Neutrophil (primary cell): ENCODE measurements at regions not wholly inside any gene's neighbourhood (a gene's known extent, or its start where the extent isn't known, plus 50 kb on each side); places are given as distances from the start of the nearest gene placed in this dataset.

ENCODE experiments used
- H3K27ac ChIP-seq: fragments of 200-600 bp; sonication (generic); 2 replicates; pipeline ENCODE4 v1.5.1; 2016; ENCODE audit warnings: mild to moderate bottlenecking, moderate library complexity
- H3K27me3 ChIP-seq: fragments of 200-600 bp; sonication (generic); 2 replicates; pipeline ENCODE4 v1.6.0; 2016; ENCODE audit warnings: mild to moderate bottlenecking
- H3K36me3 ChIP-seq: fragments of 200-600 bp; sonication (generic); 2 replicates; pipeline ENCODE4 v1.5.1; 2017
- H3K4me1 ChIP-seq, 2 experiments: fragments of 200-600 bp in 1 of 2; sonication (generic) in 1 of 2; 1 replicate in 1 of 2; 2 replicates in 1 of 2; pipeline versions ENCODE4 v1.5.1 to v1.6.1; 2013 to 2016; ENCODE audit warnings: low read depth in 1 of 2, low read length in 1 of 2, mild to moderate bottlenecking in 1 of 2, moderate library complexity in 1 of 2; ENCODE audit not compliant: control insufficient read depth in 1 of 2, insufficient read depth in 1 of 2
- H3K4me3 ChIP-seq, 2 experiments: fragments of 200-600 bp in 1 of 2; sonication (generic) in 1 of 2; 1 replicate in 1 of 2; 2 replicates in 1 of 2; pipeline ENCODE4 v1.5.1; 2013 to 2016; ENCODE audit warnings: low read depth in 1 of 2, low read length in 1 of 2, mild to moderate bottlenecking in 1 of 2, moderate library complexity in 1 of 2
- H3K9me3 ChIP-seq: fragments of 200-600 bp; sonication (generic); 2 replicates; pipeline ENCODE4 v1.5.1; 2016
- TF ChIP-seq, protein P1 (sequence below): fragments of 200-600 bp; sonication (generic); IDR thresholded peaks from 2 replicates; pipeline ENCODE4 v1.5.1; 2016; ENCODE audit warnings: antibody characterized with exemption

DNA sequence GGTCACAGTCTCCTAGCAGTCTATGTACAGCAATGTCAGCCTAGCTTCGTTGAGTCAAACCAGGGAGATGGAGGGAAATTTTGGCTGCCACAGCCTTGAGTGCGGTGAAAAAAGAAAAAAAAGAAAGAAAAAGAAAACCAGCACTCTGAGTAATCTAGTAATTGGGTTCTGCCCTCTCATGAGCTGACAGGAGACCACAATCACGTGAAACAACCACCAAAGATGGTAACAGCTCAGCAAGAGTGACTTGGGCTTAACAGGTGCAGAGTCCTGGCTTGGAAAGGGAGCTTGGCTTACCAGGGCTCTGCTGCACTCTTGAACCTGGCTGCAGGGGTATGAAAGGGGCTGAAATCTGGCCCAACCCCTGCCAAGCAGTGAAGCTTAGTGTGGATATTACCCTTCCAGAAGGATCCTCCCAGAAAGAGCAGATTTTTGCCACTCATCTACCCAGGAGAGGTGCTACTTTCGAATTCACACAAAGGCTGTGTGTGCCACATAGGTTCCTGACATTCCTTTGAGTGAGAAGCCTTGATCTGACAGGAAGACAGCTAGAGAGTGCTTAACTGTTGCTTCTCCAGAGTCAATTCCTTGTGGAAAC lies 350.3 kb downstream of the PTTG2 start:
- H3K4me3 ChIP-seq = no peak overlapping the region

DNA sequence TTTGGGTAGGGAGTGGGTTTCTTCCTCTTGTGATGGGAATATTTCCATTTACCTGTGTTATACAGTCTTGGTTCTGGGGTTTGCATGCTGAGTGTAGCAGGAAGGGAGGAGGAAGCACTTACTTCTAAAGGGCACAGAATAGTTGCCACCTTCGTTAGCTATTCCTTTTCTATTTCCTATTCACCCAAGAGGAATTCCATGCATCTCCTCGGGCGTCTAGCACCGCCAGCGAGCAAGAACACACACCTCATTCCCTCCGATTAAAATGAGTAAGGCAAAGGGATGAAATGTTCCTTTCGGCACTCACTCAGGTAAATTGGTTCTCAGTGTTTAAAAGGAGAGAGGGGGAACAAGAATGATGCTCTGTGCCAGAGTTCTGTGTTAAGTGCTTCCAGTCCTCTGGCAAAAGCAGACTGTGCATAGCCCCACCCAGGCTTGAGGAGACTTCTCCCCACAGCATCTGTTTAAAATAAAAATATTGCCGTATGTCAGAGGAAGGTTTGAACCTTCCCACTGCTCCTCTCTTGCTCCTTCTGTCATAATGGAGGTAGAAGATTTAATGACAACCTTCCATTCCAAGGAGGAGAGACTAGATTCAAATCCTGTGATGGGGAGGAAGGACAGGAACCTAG lies 351.4 kb downstream of the PTTG2 start:
- Histone ChIP-seq H3K36me3 (no peaks in the 10 kb centered on the region), H3K9me3 (no peaks in the 10 kb centered on the region), H3K4me1 (no peaks in the 10 kb centered on the region), H3K27ac (no peak overlapping the region), H3K27me3 (no peaks in the 10 kb centered on the region), H3K4me3 (no peak overlapping the region)
- TF ChIP-seq, protein P1, sequence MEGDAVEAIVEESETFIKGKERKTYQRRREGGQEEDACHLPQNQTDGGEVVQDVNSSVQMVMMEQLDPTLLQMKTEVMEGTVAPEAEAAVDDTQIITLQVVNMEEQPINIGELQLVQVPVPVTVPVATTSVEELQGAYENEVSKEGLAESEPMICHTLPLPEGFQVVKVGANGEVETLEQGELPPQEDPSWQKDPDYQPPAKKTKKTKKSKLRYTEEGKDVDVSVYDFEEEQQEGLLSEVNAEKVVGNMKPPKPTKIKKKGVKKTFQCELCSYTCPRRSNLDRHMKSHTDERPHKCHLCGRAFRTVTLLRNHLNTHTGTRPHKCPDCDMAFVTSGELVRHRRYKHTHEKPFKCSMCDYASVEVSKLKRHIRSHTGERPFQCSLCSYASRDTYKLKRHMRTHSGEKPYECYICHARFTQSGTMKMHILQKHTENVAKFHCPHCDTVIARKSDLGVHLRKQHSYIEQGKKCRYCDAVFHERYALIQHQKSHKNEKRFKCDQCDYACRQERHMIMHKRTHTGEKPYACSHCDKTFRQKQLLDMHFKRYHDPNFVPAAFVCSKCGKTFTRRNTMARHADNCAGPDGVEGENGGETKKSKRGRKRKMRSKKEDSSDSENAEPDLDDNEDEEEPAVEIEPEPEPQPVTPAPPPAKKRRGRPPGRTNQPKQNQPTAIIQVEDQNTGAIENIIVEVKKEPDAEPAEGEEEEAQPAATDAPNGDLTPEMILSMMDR = no peak

More for the DNA sequence above, 350.3 kb downstream of the PTTG2 start:
- Histone ChIP-seq H3K9me3 (no peaks in the 10 kb centered on the region), H3K4me1 (no peaks in the 10 kb centered on the region), H3K27me3 (no peaks in the 10 kb centered on the region), H3K36me3 (no peaks in the 10 kb centered on the region), H3K27ac (no peak overlapping the region)
- TF ChIP-seq, protein P1 = no peak

DNA sequence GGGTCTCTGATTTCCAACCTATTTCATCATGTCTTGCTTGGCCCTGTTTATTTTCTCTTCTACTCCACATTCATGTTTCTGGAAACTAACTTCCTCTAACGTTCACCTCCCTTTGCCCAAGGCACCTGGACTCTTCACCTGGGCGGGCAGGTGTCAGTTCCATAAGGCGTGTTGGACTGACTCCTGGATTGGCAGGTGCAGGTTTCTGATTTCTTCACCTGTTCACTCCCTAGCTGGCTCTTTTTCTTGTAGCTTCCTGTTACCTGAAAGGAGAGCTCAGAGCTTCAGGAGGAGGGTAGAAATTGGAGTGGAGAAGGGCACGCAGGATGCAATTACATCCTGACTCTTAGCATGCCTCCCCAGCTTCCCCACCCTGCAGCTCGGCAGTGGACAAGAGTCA lies 350.8 kb upstream of the KLF3 start:
- TF ChIP-seq, protein P1 = no peak
- H3K4me3 ChIP-seq = no peak overlapping the region
- H3K27ac ChIP-seq = no peak overlapping the region
- no peaks in the 10 kb centered on the region for H3K36me3 ChIP-seq
- H3K9me3 ChIP-seq = no peaks in the 10 kb centered on the region
- H3K4me1 ChIP-seq = peaks cover 2 to 3% of the 10 kb centered on the region in 2 experiments
- H3K27me3 ChIP-seq = no peaks in the 10 kb centered on the region

DNA sequence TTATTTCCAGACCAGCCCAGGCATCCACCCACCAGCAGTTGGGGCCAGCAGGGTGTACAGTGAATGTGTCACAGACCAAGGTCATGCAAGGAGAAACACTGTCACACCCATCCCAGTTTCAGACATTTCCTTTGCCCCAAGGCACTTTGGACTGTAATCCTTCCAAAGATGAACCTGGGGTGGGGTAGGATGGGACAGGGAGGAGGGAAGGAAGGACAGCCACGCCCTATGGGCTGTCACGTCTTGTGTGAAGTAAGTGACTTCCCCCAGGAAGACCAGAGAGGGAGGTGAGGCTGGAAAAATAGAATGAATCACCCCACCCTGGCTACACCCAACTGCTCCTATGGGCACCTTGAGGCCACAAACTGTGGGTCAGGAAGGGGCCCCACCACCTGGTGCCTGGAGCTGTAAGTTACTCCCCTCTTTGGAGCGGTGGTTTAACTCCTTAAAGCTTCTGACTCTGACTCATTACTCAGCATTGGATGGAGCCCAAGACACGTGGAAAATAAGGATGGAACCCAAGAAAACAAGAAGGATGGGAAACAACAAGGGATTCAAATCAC lies 349.9 kb upstream of the KLF3 start:
- Histone ChIP-seq H3K4me1 (peaks cover 11 to 12% of the 10 kb centered on the region in 2 experiments), H3K9me3 (no peaks in the 10 kb centered on the region), H3K4me3 (no peak overlapping the region), H3K36me3 (no peaks in the 10 kb centered on the region), H3K27me3 (no peaks in the 10 kb centered on the region), H3K27ac (no peak overlapping the region)
- TF ChIP-seq, protein P1 = no peak

DNA sequence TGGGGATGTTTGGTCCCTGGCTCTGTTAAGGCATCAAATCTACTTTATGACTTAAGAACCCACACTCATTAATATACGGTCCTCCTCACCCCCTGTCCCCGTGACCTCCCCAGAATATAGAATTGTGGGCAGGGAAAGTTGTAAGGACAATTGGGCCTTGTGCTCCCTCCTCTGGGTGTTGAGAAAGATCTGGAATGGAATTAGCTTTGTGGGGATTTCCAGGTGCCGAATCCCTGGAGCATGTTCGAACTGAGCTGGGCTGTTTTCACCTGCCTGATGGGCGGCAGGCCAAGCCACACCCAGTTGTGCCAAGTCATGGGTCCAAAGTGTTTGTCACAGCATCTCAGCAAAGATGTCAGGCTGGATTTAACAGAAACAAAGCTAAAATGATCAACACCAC lies 349.3 kb upstream of the KLF3 start:
- Histone ChIP-seq H3K9me3 (no peaks in the 10 kb centered on the region), H3K27me3 (no peaks in the 10 kb centered on the region), H3K27ac (no peak overlapping the region), H3K36me3 (no peaks in the 10 kb centered on the region), H3K4me1 (peaks cover 17 to 18% of the 10 kb centered on the region in 2 experiments), H3K4me3 (no peak overlapping the region)
- TF ChIP-seq, protein P1 = no peak
